Neural cell (in vitro differentiated cells): ENCODE measurements at regions not wholly inside any gene's neighbourhood (a gene's known extent, or its start where the extent isn't known, plus 50 kb on each side); places are given as distances from the start of the nearest gene placed in this dataset.

Experiments
- EZH2 ChIP-seq: fragments of 200-600, 300-800 bp; shearing (Covaris generic), sonication (generic); IDR thresholded peaks from 2 replicates; pipeline ENCODE4 v1.6.1; 2014; ENCODE audit warnings: antibody characterized with exemption, low read length, borderline replicate concordance, mild to moderate bottlenecking; ENCODE audit not compliant: insufficient read depth, poor library complexity, severe bottlenecking
- TAF1 ChIP-seq: IDR thresholded peaks from 2 replicates; pipeline ENCODE4 v1.6.1; 2012; ENCODE audit warnings: low read depth
- TF ChIP-seq, protein P1 (sequence below): fragments of 450-650 bp; IDR thresholded peaks from 2 replicates; pipeline ENCODE4 v1.5.1; 2014; ENCODE audit warnings: antibody characterized with exemption, mild to moderate bottlenecking, moderate library complexity; ENCODE audit not compliant: poor library complexity, severe bottlenecking

DNA sequence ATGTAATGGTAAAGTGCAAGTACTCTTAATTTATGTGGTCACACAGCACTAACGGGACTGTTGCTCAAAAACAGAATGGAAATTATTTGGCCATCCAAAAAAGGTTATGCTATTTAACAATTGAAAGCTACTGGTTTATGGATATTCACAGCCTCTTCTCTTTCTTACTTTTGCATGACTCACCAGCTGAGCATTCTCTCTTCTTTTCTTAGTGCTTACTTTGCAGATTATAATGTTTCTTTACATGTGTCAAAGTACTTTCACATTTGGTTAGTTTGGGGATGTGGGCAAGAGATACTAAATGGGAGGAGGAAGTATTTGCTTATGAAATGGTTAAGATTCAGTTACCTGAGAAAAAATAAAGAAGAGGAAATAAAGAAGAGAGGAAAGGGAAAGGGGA lies 610.5 kb downstream of the HTR1B start:
- TF ChIP-seq, protein P1, sequence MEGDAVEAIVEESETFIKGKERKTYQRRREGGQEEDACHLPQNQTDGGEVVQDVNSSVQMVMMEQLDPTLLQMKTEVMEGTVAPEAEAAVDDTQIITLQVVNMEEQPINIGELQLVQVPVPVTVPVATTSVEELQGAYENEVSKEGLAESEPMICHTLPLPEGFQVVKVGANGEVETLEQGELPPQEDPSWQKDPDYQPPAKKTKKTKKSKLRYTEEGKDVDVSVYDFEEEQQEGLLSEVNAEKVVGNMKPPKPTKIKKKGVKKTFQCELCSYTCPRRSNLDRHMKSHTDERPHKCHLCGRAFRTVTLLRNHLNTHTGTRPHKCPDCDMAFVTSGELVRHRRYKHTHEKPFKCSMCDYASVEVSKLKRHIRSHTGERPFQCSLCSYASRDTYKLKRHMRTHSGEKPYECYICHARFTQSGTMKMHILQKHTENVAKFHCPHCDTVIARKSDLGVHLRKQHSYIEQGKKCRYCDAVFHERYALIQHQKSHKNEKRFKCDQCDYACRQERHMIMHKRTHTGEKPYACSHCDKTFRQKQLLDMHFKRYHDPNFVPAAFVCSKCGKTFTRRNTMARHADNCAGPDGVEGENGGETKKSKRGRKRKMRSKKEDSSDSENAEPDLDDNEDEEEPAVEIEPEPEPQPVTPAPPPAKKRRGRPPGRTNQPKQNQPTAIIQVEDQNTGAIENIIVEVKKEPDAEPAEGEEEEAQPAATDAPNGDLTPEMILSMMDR = no peak
- no peak for TF ChIP-seq TAF1
- TF ChIP-seq EZH2 = no peak
